IMR-90 (cell line): ENCODE measurements at regions not wholly inside any gene's neighbourhood (a gene's known extent, or its start where the extent isn't known, plus 50 kb on each side); places are given as distances from the start of the nearest gene placed in this dataset.

Experiments used
- ATAC-seq: fragments of 200-7000 bp; cut with Tn5 transposase; 2 replicates; pipeline ENCODE4 v1.9.1; 2020; ENCODE audit warnings: low read depth, mild to moderate bottlenecking, moderate library complexity
- BruUV-seq: library from RNA; stranded (reverse); fragments of 400-500 nt; replicated peaks from 2 replicates; lab custom pipeline; 2021; lab: Mats Ljungman, UMichigan
- CTCF ChIA-PET: fragments of 300-600 bp; formaldehyde crosslinking; extraction: SDS; loops from one replicate; lab custom pipeline; 2021; ENCODE audit warnings: antibody characterized with exemption; lab: Yijun Ruan, JAX
- POLR2A ChIA-PET: fragments of 300-600 bp; sonication (Branson Sonifier 250); formaldehyde crosslinking; loops from one replicate; lab custom pipeline; 2022; ENCODE audit warnings: antibody characterized with exemption; ENCODE audit not compliant: unreplicated experiment; lab: Charles Lee
- DNase-seq: peaks from one replicate; pipeline ENCODE4 v3.0.0; 2013
- H2AFZ ChIP-seq: replicated peaks from 2 replicates; pipeline ENCODE3; 2013; ENCODE audit warnings: low read length, mild to moderate bottlenecking; ENCODE audit not compliant: poor library complexity
- H2AK5ac ChIP-seq: 2 replicates; pipeline ENCODE4 v1.6.1; 2013; ENCODE audit warnings: low read depth, low read length, inconsistent platforms
- H2AK9ac ChIP-seq: replicated peaks from 2 replicates; pipeline ENCODE3; 2013; ENCODE audit warnings: mild to moderate bottlenecking, low read depth, low read length, moderate library complexity; ENCODE audit not compliant: poor library complexity
- H2BK120ac ChIP-seq: 2 replicates; pipeline ENCODE4 v1.6.1; 2013; ENCODE audit warnings: low read depth, low read length, inconsistent platforms
- H2BK15ac ChIP-seq: 3 replicates; pipeline ENCODE4 v1.6.1; 2013; ENCODE audit warnings: low read depth, low read length, inconsistent platforms
- H2BK20ac ChIP-seq: 2 replicates; pipeline ENCODE4 v1.6.1; 2013; ENCODE audit warnings: low read depth, mild to moderate bottlenecking, inconsistent platforms, low read length, moderate library complexity
- H2BK5ac ChIP-seq: 2 replicates; pipeline ENCODE4 v1.6.1; 2013; ENCODE audit warnings: mild to moderate bottlenecking, low read depth, low read length, inconsistent platforms; ENCODE audit not compliant: poor library complexity, severe bottlenecking
- H3K14ac ChIP-seq: replicated peaks from 2 replicates; pipeline ENCODE4 v1.6.1; 2013; ENCODE audit warnings: low read depth, low read length, inconsistent platforms
- H3K18ac ChIP-seq: 2 replicates; pipeline ENCODE4 v1.6.1; 2013; ENCODE audit warnings: low read depth, low read length, control low read depth
- H3K23ac ChIP-seq: 2 replicates; pipeline ENCODE4 v1.6.1; 2013; ENCODE audit warnings: low read depth, low read length, inconsistent platforms
- H3K27ac ChIP-seq: 2 replicates; pipeline ENCODE4 v1.5.1; 2013; ENCODE audit warnings: mild to moderate bottlenecking, control low read depth, low read length; ENCODE audit not compliant: insufficient read depth
- H3K27me3 ChIP-seq: 2 replicates; pipeline ENCODE4 v1.6.1; 2013; ENCODE audit warnings: low read length; ENCODE audit not compliant: control insufficient read depth, insufficient read depth
- H3K36me3 ChIP-seq: 2 replicates; pipeline ENCODE4 v1.6.1; 2013; ENCODE audit warnings: low read length, mixed read lengths; ENCODE audit not compliant: control insufficient read depth, insufficient read depth
- H3K4ac ChIP-seq: 2 replicates; pipeline ENCODE4 v1.6.1; 2013; ENCODE audit warnings: low read depth, low read length, inconsistent platforms
- H3K4me1 ChIP-seq: 2 replicates; pipeline ENCODE4 v1.6.1; 2013; ENCODE audit warnings: low read length, mixed read lengths; ENCODE audit not compliant: control insufficient read depth, insufficient read depth
- H3K4me2 ChIP-seq: 2 replicates; pipeline ENCODE4 v1.6.1; 2013; ENCODE audit warnings: low read depth, mild to moderate bottlenecking, control low read depth, low read length, moderate library complexity
- H3K4me3 ChIP-seq: 2 replicates; pipeline ENCODE4 v1.5.1; 2013; ENCODE audit warnings: low read depth, mild to moderate bottlenecking, control low read depth, low read length, moderate library complexity; ENCODE audit not compliant: insufficient read depth
- H3K56ac ChIP-seq: 2 replicates; pipeline ENCODE4 v1.6.1; 2013; ENCODE audit warnings: low read length, inconsistent platforms; ENCODE audit not compliant: insufficient read depth; ENCODE audit errors: extremely low read depth
- H3K79me1 ChIP-seq, 2 experiments: 2 replicates each; pipeline ENCODE4 v1.6.1; 2013; ENCODE audit warnings: low read length in 2 of 2, inconsistent platforms in 1 of 2, low read depth in 1 of 2
- H3K9ac ChIP-seq: 2 replicates; pipeline ENCODE4 v1.6.1; 2013; ENCODE audit warnings: low read depth, low read length, control low read depth
- H3K9me1 ChIP-seq: 2 replicates; pipeline ENCODE4 v1.6.1; 2013; ENCODE audit warnings: low read length, inconsistent platforms; ENCODE audit not compliant: insufficient read depth
- H3K9me3 ChIP-seq: 2 replicates; pipeline ENCODE4 v1.6.1; 2013; ENCODE audit warnings: low read length; ENCODE audit not compliant: control insufficient read depth, insufficient read depth
- H4K20me1 ChIP-seq: 2 replicates; pipeline ENCODE4 v1.6.1; 2013; ENCODE audit warnings: low read length, inconsistent platforms; ENCODE audit not compliant: insufficient read depth
- H4K5ac ChIP-seq: 2 replicates; pipeline ENCODE4 v1.6.1; 2013; ENCODE audit warnings: mild to moderate bottlenecking, low read depth, low read length, control low read depth
- H4K8ac ChIP-seq, 2 experiments: 2 replicates each; pipeline ENCODE4 v1.6.1; 2013; ENCODE audit warnings: low read depth in 2 of 2, low read length in 2 of 2, control low read depth in 1 of 2, inconsistent platforms in 1 of 2
- H4K91ac ChIP-seq: 2 replicates; pipeline ENCODE4 v1.6.1; 2013; ENCODE audit warnings: low read depth, low read length, inconsistent platforms; ENCODE audit not compliant: insufficient read depth
- CHD1 ChIP-seq: IDR thresholded peaks from 2 replicates; pipeline ENCODE4 v1.6.1; 2012; ENCODE audit warnings: low read depth, low read length, improper control_type of control experiment
- RCOR1 ChIP-seq: IDR thresholded peaks from 2 replicates; pipeline ENCODE4 v1.6.1; 2012; ENCODE audit warnings: mild to moderate bottlenecking, low read length, improper control_type of control experiment; ENCODE audit not compliant: insufficient replicate concordance
- WGBS, 2 experiments: methylation state at CpG; one replicate each; pipeline versions ENCODE4 v1.1.5 to v1.1.7; 2013; ENCODE audit warnings: missing lambda C conversion rate in 2 of 2; ENCODE audit not compliant: insufficient read length in 1 of 2; ENCODE audit errors: extremely low coverage in 2 of 2; 5-methylcytosine and 5-hydroxymethylcytosine counted together
- dilution Hi-C: fragments of 300-500 bp; cut with HindIII; formaldehyde crosslinking; loops from one replicate; pipeline ENCODE4 v1.14.3; 2018; ENCODE audit warnings: low sequenced_read_pairs; ENCODE audit not compliant: unreplicated experiment
- in situ Hi-C: fragments of 300-500 bp; cut with MboI; formaldehyde crosslinking; loops from 3 replicates; pipeline ENCODE4 v1.14.3; 2019; ENCODE audit warnings: low sequenced_read_pairs, inconsistent platforms, mixed read lengths
- intact Hi-C: fragments of 100-400 bp; cut with micrococcal nuclease; formaldehyde crosslinking; loops from 2 replicates; pipeline ENCODE4 v1.10.0; 2022

DNA sequence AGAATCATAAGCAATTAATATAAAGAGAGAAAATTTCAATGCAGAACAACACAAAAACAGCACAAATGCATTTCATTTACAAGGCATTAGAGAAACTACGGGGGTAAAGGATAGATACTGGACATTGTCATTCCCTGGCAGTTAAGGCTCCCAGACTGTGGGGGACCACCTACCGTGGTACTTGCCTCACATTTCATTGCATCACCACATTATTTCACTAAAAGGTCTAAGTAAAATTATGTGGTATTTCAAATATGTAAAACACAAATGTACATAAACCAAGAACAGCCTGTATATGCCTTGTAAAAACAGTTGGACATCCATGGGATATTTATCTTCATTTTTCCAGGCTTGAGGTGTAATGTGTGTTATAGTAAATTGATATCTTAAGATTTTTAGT lies 571.2 kb upstream of the ZNF462 start:
- in situ Hi-C loops (no loop called here), dilution Hi-C loops (no loop called here)

More for the DNA sequence above, 571.2 kb upstream of the ZNF462 start:
- Histone ChIP-seq H2BK120ac (no peak overlapping the region), H3K4me1 (no peaks in the 10 kb centered on the region), H2BK5ac (no peak overlapping the region), H3K79me1 (no peaks in the 10 kb centered on the region), H3K56ac (no peak overlapping the region), H3K14ac (no peak overlapping the region), H4K8ac (no peak overlapping the region), H3K27me3 (no peaks in the 10 kb centered on the region), H3K27ac (no peak overlapping the region), H3K18ac (no peak overlapping the region), H2AK9ac (no peak overlapping the region), H3K4me3 (no peak overlapping the region), H3K9me3 (peaks cover 6% of the 10 kb centered on the region), H2BK20ac (no peak overlapping the region), H4K91ac (no peak overlapping the region), H3K23ac (no peak overlapping the region), H3K4me2 (no peak overlapping the region), H3K9ac (no peak overlapping the region), H4K20me1 (no peaks in the 10 kb centered on the region), H3K9me1 (no peaks in the 10 kb centered on the region), H3K36me3 (no peaks in the 10 kb centered on the region), H4K5ac (no peak overlapping the region), H3K4ac (no peak overlapping the region), H2BK15ac (no peak overlapping the region), H2AFZ (no peak overlapping the region), H2AK5ac (no peak overlapping the region)
- WGBS, 2 experiments, result no CpG with 5 or more reads among the region's 2 CpGs
- DNase-seq (no peak), ATAC-seq (no peak)
- TF ChIP-seq CHD1 (no peak), RCOR1 (no peak)
- ChIA-PET POLR2A (no interaction called here), CTCF (no interaction called here)
- intact Hi-C loops, result no loop called here
- no TSS peak for BruUV-seq
